Hematopoietic multipotent progenitor cell treated with erythropoietin and hydrocortisone succinate and interleukin-3 and kit ligand, for 15 days (in vitro differentiated cells): ENCODE measurements at regions not wholly inside any gene's neighbourhood (a gene's known extent, or its start where the extent isn't known, plus 50 kb on each side); places are given as distances from the start of the nearest gene placed in this dataset.

Experiments
- DNase-seq: peaks from one replicate; pipeline ENCODE4 v3.0.0-alpha.2; 2015; ENCODE audit warnings: low spot score

DNA sequence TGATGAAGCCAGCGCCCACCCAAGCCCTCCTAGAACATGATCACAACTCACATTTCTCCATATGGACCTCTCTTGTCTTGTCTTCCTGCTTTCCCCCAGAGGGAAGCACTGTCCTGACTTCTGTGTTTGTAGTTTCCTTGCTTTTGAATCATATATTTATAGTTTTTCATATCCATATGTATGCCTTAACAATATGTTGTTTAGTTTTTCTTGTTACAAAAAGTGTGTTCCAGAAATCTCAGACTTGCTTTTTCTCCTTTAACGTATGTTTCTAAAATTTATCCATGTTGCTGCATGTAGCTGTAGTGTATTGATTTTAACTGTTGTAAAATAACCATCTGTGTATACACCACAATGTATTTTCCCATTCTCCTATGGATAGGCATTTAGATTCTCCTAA is 182.0 kb upstream of the SMIM23 start:
- no peak for DNase-seq

GRCh38 chr5:171604195-171604594 is 181.4 kb upstream of the SMIM23 start:
- DNase-seq = no peak

GRCh38 chr5:171606414-171607024 is 179.1 kb upstream of the SMIM23 start:
- peak; percentile 47 for DNase-seq

DNA sequence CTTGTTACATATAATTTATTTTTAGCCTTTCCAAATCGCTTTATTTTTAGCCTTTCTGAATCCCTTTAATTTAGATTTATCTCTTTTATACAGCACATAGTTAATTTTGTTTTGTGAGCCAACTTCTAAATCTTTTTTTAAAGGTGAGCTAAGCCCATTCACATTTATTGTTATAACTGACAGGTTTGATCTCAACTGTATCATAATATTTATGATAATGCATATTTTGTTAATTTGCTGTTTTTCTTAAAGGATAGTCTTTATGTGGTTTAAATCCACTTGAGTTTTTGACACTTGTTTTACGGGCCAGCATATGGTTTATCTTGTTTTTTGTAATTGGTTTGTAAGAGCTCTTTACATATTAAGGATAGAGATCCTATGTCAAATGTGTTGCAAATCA is 177.8 kb upstream of the SMIM23 start:
- DNase-seq = no peak

GRCh38 chr5:171609806-171610452 is 175.7 kb upstream of the SMIM23 start:
- no peak for DNase-seq

DNA sequence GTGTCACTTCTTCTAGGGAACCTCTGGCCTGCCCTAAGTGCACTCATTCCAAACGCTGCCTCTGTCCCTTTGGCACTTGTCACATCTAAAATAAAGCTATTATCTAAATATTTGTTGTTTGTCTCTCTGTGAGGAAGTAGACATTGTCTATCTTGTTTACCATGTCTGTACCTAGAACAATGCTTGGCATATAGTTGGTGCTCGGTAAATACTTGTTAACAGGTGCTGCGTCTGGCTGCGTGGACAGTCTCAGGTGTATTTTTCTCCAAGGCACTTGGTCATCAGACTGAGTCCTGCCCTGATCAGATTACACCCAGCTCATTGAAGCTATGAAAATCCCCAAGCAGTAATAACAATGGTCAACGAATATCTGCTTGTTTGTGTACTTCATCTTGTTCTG is 174.9 kb upstream of the SMIM23 start:
- no peak for DNase-seq

- no peak for DNase-seq
Measured at GRCh38 chr5:171612749-171613148, 172.9 kb upstream of the SMIM23 start.

GRCh38 chr5:171614511-171614910 is 171.1 kb upstream of the SMIM23 start:
- DNase-seq = no peak

- DNase-seq = no peak
Measured at GRCh38 chr5:171614971-171615653, 170.5 kb upstream of the SMIM23 start.

GRCh38 chr5:171615705-171616640 is 169.6 kb upstream of the SMIM23 start:
- DNase-seq = no peak

DNA sequence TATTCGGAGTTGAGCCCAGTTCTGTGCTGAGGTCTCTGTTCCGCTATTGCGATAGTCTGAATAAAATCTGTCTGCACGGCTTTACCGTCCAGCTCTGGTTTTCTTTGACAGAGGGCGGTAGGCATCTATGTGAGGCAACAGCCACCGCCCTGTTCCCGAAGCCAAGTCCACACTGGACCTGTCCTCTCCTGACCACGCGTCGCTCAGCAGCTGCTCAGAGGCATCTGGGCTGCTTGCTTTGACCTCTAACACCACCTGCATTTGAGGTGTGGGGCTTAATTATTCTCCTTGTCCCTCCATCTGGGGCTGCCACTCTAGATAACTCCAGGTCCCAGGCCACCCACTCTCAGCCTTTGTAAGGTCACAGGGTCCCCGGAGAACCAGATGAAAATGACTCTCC is 168.4 kb upstream of the SMIM23 start:
- DNase-seq = no peak

DNA sequence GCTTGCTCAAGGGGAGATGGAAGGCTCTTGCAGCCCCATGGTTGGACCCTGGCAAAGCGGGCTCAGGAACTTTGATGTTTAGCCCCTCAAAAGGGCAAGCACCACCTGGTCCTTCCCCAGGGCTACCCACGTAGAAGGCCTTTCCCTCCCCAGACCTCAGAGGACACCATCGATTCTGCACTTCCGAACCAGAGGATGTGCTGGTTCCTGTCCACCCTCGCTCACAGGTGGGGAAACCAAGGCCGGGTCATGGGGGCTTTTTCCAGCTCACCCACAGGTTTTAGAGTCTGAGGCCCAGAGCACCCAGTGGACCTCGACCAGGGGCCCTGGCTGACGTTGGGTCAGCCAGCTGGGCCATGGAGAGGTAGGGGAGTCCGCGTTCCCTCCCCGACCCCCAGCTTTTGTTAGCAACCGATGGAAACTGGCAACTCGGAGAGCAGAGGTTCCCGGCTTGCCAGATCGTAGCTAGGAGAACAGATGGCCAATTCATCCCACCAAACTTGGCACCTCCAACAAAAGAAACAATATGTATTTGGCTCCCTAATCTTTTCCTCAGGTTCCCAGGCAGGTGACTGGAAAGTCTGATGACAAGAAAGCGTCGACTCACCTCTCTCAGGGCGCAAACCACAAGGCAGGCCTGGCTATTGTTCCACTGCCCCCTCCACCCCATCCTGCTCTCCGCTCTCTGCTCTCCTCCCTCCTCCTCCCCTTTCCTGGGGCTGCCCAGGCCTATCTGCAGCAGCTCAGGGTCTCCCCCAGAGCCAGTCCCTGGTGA is 167.6 kb upstream of the SMIM23 start:
- DNase-seq = no peak

GRCh38 chr5:171619196-171619595 is 166.4 kb upstream of the SMIM23 start:
- DNase-seq = no peak

GRCh38 chr5:171619744-171620143 is 165.9 kb upstream of the SMIM23 start:
- DNase-seq = no peak

- DNase-seq = no peak
Measured at GRCh38 chr5:171622010-171622409, 163.6 kb upstream of the SMIM23 start.

GRCh38 chr5:171623107-171623506 is 162.5 kb upstream of the SMIM23 start:
- DNase-seq = no peak

DNA sequence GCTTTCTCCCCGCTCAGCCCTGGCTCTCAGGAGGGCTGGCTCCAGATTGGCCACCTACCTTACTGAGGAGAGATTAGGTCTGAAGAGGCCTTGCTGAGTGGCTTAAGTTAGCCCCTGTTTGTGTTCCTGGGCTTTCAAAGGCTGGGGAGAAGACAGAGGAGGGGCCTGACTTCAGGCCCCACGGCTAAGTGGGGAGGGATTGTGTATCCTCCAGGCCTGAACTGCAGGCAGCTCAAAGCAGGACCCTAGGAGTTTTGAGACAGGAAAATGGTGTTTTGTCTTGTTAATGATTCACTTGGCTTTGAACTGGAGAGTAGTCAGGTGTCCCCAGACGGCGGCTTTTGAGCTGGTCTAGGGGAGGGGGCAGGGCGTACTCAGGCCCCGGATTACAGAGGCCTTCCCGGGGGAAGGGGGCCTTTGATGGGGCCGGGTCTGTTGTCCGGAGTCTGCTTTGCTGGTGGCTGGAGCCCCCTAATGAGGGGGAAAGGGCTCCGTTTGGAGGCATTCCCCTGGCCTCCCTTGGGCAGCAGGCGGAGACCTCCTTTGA is 162.0 kb upstream of the SMIM23 start:
- no peak for DNase-seq

DNA sequence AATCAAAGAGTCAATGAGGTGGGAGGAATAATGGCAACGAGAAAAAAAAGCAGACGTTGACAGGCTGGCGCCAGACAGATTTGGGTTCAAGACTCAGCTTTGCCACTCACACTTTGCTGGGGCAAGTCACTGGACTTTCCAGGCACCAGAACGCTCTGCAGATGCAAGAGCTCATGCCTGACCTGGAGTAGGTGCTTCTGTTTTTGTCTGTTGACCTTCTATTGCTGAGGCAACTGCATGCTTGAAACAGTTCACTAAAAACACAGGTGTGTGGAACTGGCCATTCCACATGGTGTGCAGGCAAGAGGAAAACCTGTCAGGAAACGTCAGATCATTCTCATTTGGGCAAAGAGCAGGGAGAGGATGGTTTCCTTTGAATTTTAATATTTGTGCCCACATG is 161.2 kb upstream of the SMIM23 start:
- DNase-seq = no peak

DNA sequence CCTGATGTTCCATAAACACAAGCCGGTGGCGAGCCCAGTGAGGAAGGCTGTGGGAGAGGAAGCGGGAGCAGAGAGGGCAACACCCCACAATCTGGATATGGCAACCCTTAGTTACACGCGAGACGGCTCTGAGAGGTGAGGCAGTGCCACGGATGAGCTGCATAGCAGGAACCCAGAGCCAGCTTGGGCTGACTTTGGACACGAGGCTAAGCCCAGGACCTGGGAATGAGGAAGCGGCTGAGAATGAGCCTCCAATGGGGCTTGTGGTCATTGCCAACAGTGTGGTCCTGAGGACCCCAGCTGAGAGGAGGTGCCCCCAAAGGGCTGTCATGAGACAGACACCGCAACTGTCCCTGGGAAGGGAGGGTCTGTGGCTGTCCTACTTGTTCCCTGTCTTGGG is 160.0 kb upstream of the SMIM23 start:
- DNase-seq = no peak

GRCh38 chr5:171627936-171628632 is 157.5 kb upstream of the SMIM23 start:
- DNase-seq = no peak

DNA sequence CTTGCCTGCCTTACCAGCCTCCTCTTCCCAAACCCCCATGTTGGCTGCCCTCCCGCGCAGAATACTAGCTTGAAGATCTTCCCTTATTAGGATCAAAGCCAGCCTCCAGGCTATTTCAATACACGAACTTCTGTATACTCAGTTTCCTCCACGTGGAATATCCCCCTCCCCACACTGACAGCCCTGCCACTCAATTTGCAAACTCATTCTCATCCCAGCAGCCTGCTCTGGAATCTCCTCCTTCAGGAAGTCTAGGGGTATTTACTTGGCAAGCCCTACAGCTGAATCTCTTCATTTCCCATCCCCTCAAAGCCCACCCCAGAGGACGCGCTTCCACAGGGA is 157.0 kb upstream of the SMIM23 start:
- no peak for DNase-seq
